ENCODE measurements at regions not wholly inside any gene's neighbourhood (a gene's known extent, or its start where the extent isn't known, plus 50 kb on each side); places are given as distances from the start of the nearest gene placed in this dataset.

DNA sequence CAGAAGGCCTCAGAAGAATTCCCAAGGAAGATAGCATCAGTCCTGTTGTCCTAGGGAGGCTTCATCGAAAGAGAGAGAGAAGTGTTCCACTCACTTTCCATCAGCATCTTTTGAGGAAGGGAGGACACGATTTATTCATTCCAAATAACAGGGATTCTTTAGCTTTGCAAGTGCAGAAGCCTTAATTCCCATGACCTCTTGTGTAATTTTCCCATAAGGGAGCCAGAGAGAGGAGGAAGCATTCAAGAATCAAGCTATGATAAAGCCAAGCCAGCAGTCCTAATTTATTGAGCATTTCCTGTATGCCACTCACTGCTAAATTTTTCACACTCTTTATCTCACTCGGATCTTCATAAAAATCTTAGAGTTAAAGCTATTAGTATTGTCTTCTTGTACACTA is 169.7 kb upstream of the MITF start:
- H3K27ac ChIP-seq (ENCODE audit: low read depth in 2 of 2, low read length in 1 of 2) = no peak overlapping the region
- H3K9me3 ChIP-seq = no peaks in the 10 kb centered on the region
- no peak for TF ChIP-seq POLR2AphosphoS5 (IDR thresholded peaks at IDR 0.05; ENCODE audit: low read depth, low read length)
- TF ChIP-seq, protein P1, sequence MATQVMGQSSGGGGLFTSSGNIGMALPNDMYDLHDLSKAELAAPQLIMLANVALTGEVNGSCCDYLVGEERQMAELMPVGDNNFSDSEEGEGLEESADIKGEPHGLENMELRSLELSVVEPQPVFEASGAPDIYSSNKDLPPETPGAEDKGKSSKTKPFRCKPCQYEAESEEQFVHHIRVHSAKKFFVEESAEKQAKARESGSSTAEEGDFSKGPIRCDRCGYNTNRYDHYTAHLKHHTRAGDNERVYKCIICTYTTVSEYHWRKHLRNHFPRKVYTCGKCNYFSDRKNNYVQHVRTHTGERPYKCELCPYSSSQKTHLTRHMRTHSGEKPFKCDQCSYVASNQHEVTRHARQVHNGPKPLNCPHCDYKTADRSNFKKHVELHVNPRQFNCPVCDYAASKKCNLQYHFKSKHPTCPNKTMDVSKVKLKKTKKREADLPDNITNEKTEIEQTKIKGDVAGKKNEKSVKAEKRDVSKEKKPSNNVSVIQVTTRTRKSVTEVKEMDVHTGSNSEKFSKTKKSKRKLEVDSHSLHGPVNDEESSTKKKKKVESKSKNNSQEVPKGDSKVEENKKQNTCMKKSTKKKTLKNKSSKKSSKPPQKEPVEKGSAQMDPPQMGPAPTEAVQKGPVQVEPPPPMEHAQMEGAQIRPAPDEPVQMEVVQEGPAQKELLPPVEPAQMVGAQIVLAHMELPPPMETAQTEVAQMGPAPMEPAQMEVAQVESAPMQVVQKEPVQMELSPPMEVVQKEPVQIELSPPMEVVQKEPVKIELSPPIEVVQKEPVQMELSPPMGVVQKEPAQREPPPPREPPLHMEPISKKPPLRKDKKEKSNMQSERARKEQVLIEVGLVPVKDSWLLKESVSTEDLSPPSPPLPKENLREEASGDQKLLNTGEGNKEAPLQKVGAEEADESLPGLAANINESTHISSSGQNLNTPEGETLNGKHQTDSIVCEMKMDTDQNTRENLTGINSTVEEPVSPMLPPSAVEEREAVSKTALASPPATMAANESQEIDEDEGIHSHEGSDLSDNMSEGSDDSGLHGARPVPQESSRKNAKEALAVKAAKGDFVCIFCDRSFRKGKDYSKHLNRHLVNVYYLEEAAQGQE (IDR thresholded peaks at IDR 0.05; ENCODE audit: low read depth, low read length) = no peak
- no peak for TF ChIP-seq TCF12 (IDR thresholded peaks at IDR 0.05)
- no peak for TF ChIP-seq RAD21 (IDR thresholded peaks at IDR 0.05; ENCODE audit: low read length)
- TF ChIP-seq FOSL2 (IDR thresholded peaks at IDR 0.05; ENCODE audit: borderline replicate concordance, low read depth) = no peak
- TF ChIP-seq EP300 (IDR thresholded peaks at IDR 0.05; ENCODE audit: borderline replicate concordance in 1 of 2, low read depth in 1 of 2, low read length in 1 of 2) = no peak
- no peak for TF ChIP-seq JUND (IDR thresholded peaks at IDR 0.05)
- TF ChIP-seq YY1 (IDR thresholded peaks at IDR 0.05; ENCODE audit: low read depth) = no peak
- TF ChIP-seq FOXM1 (IDR thresholded peaks at IDR 0.05; ENCODE audit: low read depth) = no peak
- no peak for TF ChIP-seq USF1 (IDR thresholded peaks at IDR 0.05; ENCODE audit: borderline replicate concordance, low read depth)
- TF ChIP-seq GATA2 (CRISPR knock-in tag; IDR thresholded peaks at IDR 0.05) = no peak
- TF ChIP-seq TEAD4 (IDR thresholded peaks at IDR 0.05; ENCODE audit: borderline replicate concordance, insufficient read depth) = no peak
- TF ChIP-seq MEF2A (IDR thresholded peaks at IDR 0.05; ENCODE audit: borderline replicate concordance, low read depth) = no peak
- TF ChIP-seq EZH2phosphoT487 (IDR thresholded peaks at IDR 0.05; ENCODE audit: borderline replicate concordance, low read depth) = no peak
- TF ChIP-seq, protein P2, sequence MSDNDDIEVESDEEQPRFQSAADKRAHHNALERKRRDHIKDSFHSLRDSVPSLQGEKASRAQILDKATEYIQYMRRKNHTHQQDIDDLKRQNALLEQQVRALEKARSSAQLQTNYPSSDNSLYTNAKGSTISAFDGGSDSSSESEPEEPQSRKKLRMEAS (IDR thresholded peaks at IDR 0.05; ENCODE audit: low read depth) = no peak
- TF ChIP-seq GABPA (IDR thresholded peaks at IDR 0.05; ENCODE audit: low read depth) = no peak
- TF ChIP-seq RFX5 (IDR thresholded peaks at IDR 0.05; ENCODE audit: low read length) = no peak
- no peak for TF ChIP-seq SMC3 (IDR thresholded peaks at IDR 0.05; ENCODE audit: low read depth, low read length)
- no peak for TF ChIP-seq SIN3A (IDR thresholded peaks at IDR 0.05; ENCODE audit: borderline replicate concordance, low read depth, low read length)
- no peak for TF ChIP-seq RXRA (IDR thresholded peaks at IDR 0.05; ENCODE audit: borderline replicate concordance, low read depth)
- no peak overlapping the region for H3K9ac ChIP-seq
- ChIA-PET CTCF (interaction anchor here (1.2 to 1.5 kb wide), 2 partner anchors 9 to 13 kb away, joined by 4 read pairs; no protein-coding TSS in a partner anchor), POLR2A (no interaction called here)
- no peaks in the 10 kb centered on the region for H3K27me3 ChIP-seq (ENCODE audit: insufficient read depth)
- no peak for DNase-seq
- H3K4me2 ChIP-seq = no peak overlapping the region
- WGBS (ENCODE audit: low lambda C conversion rate) = 11% methylated on average over 3 of the region's 3 CpGs
- H3K4me1 ChIP-seq (ENCODE audit: control insufficient read depth in 1 of 2, insufficient read depth in 2 of 2, low read depth in 1 of 2, low read length in 1 of 2) = no peaks in the 10 kb centered on the region
- no peaks in the 10 kb centered on the region for H4K20me1 ChIP-seq (ENCODE audit: insufficient read depth)
- H2AFZ ChIP-seq (ENCODE audit: low read depth) = no peak overlapping the region
- no peaks in the 10 kb centered on the region for H3K79me2 ChIP-seq (ENCODE audit: insufficient read depth)
- H3K9me2 ChIP-seq = no peaks in the 10 kb centered on the region
- no peak overlapping the region for H3K4me3 ChIP-seq (ENCODE audit: low read depth in 2 of 2, low read length in 1 of 2)
- no peaks in the 10 kb centered on the region for H3K36me3 ChIP-seq (replicated peaks in 1 of 2; ENCODE audit: control insufficient read depth in 1 of 2, insufficient read depth in 2 of 2, low read length in 1 of 2)
- no peaks in the 10 kb centered on the region for H3F3A ChIP-seq (replicated peaks; ENCODE audit: insufficient read depth)

Measured in SK-N-SH (cell line).